ENCODE measurements at regions not wholly inside any gene's neighbourhood (a gene's known extent, or its start where the extent isn't known, plus 50 kb on each side); places are given as distances from the start of the nearest gene placed in this dataset.
"Not testable (repeated sequence)": the region's sequence is repeated elsewhere in the genome, so short reads cannot be mapped to it uniquely, and the experiment has no call there.

GRCh38 chr14:56351861-56352260, 227.7 kb upstream of the TMEM260 start:
- no peak for DNase-seq (ENCODE audit: low spot score)

GRCh38 chr14:56352999-56353398, 226.6 kb upstream of the TMEM260 start:
- DNase-seq (ENCODE audit: low spot score), result no peak

- DNase-seq (ENCODE audit: low spot score), result no peak
These were observed 222.2 kb upstream of the TMEM260 start for GRCh38 chr14:56357428-56357827.

GRCh38 chr14:56358275-56358674, 221.3 kb upstream of the TMEM260 start:
- DNase-seq (ENCODE audit: low spot score), result no peak

GRCh38 chr14:56358851-56359614, 220.6 kb upstream of the TMEM260 start:
- no peak for DNase-seq (ENCODE audit: low spot score)

GRCh38 chr14:56365663-56366062, 213.9 kb upstream of the TMEM260 start:
- DNase-seq (ENCODE audit: low spot score), result not testable (repeated sequence)

- DNase-seq (ENCODE audit: low spot score), result no peak
These were observed 212.2 kb upstream of the TMEM260 start for GRCh38 chr14:56367416-56367815.

- no peak for DNase-seq (ENCODE audit: low spot score)
These were observed 207.9 kb upstream of the TMEM260 start for GRCh38 chr14:56371737-56372136.

GRCh38 chr14:56374421-56374820, 205.2 kb upstream of the TMEM260 start:
- no peak for DNase-seq (ENCODE audit: low spot score)

GRCh38 chr14:56378046-56378445, 201.6 kb upstream of the TMEM260 start:
- DNase-seq (ENCODE audit: low spot score), result no peak

GRCh38 chr14:56378475-56378877, 201.1 kb upstream of the TMEM260 start:
- no peak for DNase-seq (ENCODE audit: low spot score)

- DNase-seq (ENCODE audit: low spot score), result no peak
These were observed 199.6 kb upstream of the TMEM260 start for GRCh38 chr14:56379956-56380355.

- DNase-seq (ENCODE audit: low spot score), result no peak
These were observed 193.6 kb upstream of the TMEM260 start for GRCh38 chr14:56386024-56386423.

- no peak for DNase-seq (ENCODE audit: low spot score)
These were observed 188.7 kb upstream of the TMEM260 start for GRCh38 chr14:56390859-56391258.

GRCh38 chr14:56394826-56395530, 184.6 kb upstream of the TMEM260 start:
- no peak for DNase-seq (ENCODE audit: low spot score)

- DNase-seq (ENCODE audit: low spot score), result no peak
These were observed 179.3 kb upstream of the TMEM260 start for GRCh38 chr14:56400109-56400825.

- DNase-seq (ENCODE audit: low spot score), result no peak
These were observed 166.8 kb upstream of the TMEM260 start for GRCh38 chr14:56412468-56413434.

GRCh38 chr14:56413721-56414120, 165.9 kb upstream of the TMEM260 start:
- DNase-seq (ENCODE audit: low spot score), result no peak

GRCh38 chr14:56414236-56414635, 165.4 kb upstream of the TMEM260 start:
- no peak for DNase-seq (ENCODE audit: low spot score)

GRCh38 chr14:56416213-56416612, 163.4 kb upstream of the TMEM260 start:
- DNase-seq (ENCODE audit: low spot score), result no peak

- no peak for DNase-seq (ENCODE audit: low spot score)
These were observed 162.4 kb upstream of the TMEM260 start for GRCh38 chr14:56417173-56417572.

All from SK-N-DZ (cell line).